Keratinocyte (primary cell): ENCODE measurements at regions not wholly inside any gene's neighbourhood (a gene's known extent, or its start where the extent isn't known, plus 50 kb on each side); places are given as distances from the start of the nearest gene placed in this dataset.

Experiments
- DNase-seq: peaks from one replicate; pipeline ENCODE4 v3.0.0-alpha.2; 2011; ENCODE audit warnings: low read depth, missing footprints, low spot score
- FAIRE-seq: peaks from 2 replicates; lab custom pipeline; 2011; peaks lifted over from hg19 to GRCh38; lab: Jason Lieb, UNC
- H2AFZ ChIP-seq: 2 replicates; pipeline ENCODE4 v1.6.0; 2012; ENCODE audit warnings: low read length, control low read depth, inconsistent platforms; ENCODE audit not compliant: control insufficient read depth
- H3K27ac ChIP-seq: 2 replicates; pipeline ENCODE4 v1.5.1; 2011; ENCODE audit warnings: low read length; ENCODE audit not compliant: control insufficient read depth, insufficient read depth
- H3K27me3 ChIP-seq: 3 replicates; pipeline ENCODE4 v1.6.0; 2011; ENCODE audit warnings: low read length; ENCODE audit not compliant: control insufficient read depth, insufficient read depth; ENCODE audit errors: extremely low read depth
- H3K36me3 ChIP-seq, 2 experiments: 2 replicates in 1 of 2; 3 replicates in 1 of 2; pipeline ENCODE4 v1.5.1; 2011; ENCODE audit warnings: low read length in 2 of 2, mild to moderate bottlenecking in 1 of 2; ENCODE audit not compliant: control insufficient read depth in 2 of 2, insufficient read depth in 2 of 2; ENCODE audit errors: extremely low read depth in 1 of 2
- H3K4me1 ChIP-seq: 3 replicates; pipeline ENCODE4 v1.5.1; 2011; ENCODE audit warnings: low read length; ENCODE audit not compliant: control insufficient read depth, insufficient read depth; ENCODE audit errors: extremely low read depth
- H3K4me2 ChIP-seq: 3 replicates; pipeline ENCODE4 v1.6.0; 2011; ENCODE audit warnings: low read depth, low read length; ENCODE audit not compliant: control insufficient read depth, insufficient read depth; ENCODE audit errors: extremely low read depth
- H3K4me3 ChIP-seq, 3 experiments: fragments of 200-600 bp in 1 of 3; sonication (generic) in 1 of 3; 2 replicates in 2 of 3; 3 replicates in 1 of 3; pipeline ENCODE4 v1.5.1; 2011 to 2016; ENCODE audit warnings: low read length in 3 of 3, mild to moderate bottlenecking in 3 of 3, control low read depth in 2 of 3, inconsistent platforms in 1 of 3, low read depth in 1 of 3, mixed read lengths in 1 of 3, mixed run types in 1 of 3, moderate library complexity in 1 of 3; ENCODE audit not compliant: control insufficient read depth in 2 of 3, insufficient read depth in 2 of 3; ENCODE audit errors: extremely low read depth in 1 of 3
- H3K79me2 ChIP-seq: 2 replicates; pipeline ENCODE4 v1.6.0; 2012; ENCODE audit warnings: low read length; ENCODE audit not compliant: control insufficient read depth, insufficient read depth
- H3K9ac ChIP-seq: 3 replicates; pipeline ENCODE4 v1.6.0; 2011; ENCODE audit warnings: low read length; ENCODE audit not compliant: control insufficient read depth, insufficient read depth; ENCODE audit errors: extremely low read depth
- H3K9me1 ChIP-seq: 3 replicates; pipeline ENCODE4 v1.6.0; 2011; ENCODE audit warnings: low read length; ENCODE audit not compliant: control insufficient read depth, insufficient read depth; ENCODE audit errors: extremely low read depth
- H3K9me3 ChIP-seq: 2 replicates; pipeline ENCODE4 v1.5.1; 2012; ENCODE audit warnings: low read depth, low read length; ENCODE audit not compliant: control insufficient read depth
- H4K20me1 ChIP-seq: 3 replicates; pipeline ENCODE4 v1.6.0; 2011; ENCODE audit warnings: low read length; ENCODE audit not compliant: control insufficient read depth, insufficient read depth; ENCODE audit errors: extremely low read depth
- CTCF ChIP-seq, 3 experiments: IDR thresholded peaks in 1 of 3; conservative IDR thresholded peaks in 1 of 3; optimal IDR thresholded peaks in 1 of 3; 2 replicates in 2 of 3; 3 replicates in 1 of 3; pipeline versions ENCODE3 to v1.5.1; 2011; ENCODE audit warnings: low read length in 3 of 3, mild to moderate bottlenecking in 3 of 3, moderate library complexity in 2 of 3, control low read depth in 1 of 3, inconsistent platforms in 1 of 3; ENCODE audit not compliant: insufficient read depth in 2 of 3; ENCODE audit errors: extremely low read depth in 1 of 3
- EZH2 ChIP-seq: IDR thresholded peaks from one replicate; pipeline ENCODE4 v1.6.1; 2012; ENCODE audit warnings: inconsistent platforms, mild to moderate bottlenecking, low read length, moderate library complexity
- dilution Hi-C: fragments of 300-500 bp; cut with MboI; formaldehyde crosslinking; loops from one replicate; pipeline ENCODE4 v1.7.0; 2020; ENCODE audit warnings: low sequenced_read_pairs; ENCODE audit not compliant: extremely low pct_ligation_motif_present

GRCh38 chr7:101764221-101764620 is 53.2 kb upstream of the CUX1 start:
- dilution Hi-C loops, result no loop called here

GRCh38 chr7:101767544-101767943 is 49.9 kb upstream of the CUX1 start:
- H3K4me2 ChIP-seq, result peak overlapping the region; percentile 41
- H3K9ac ChIP-seq, result no peak overlapping the region
- H3K9me3 ChIP-seq, result no peaks in the 10 kb centered on the region
- H3K27ac ChIP-seq, result no peak overlapping the region
- dilution Hi-C loops, result no loop called here
- H3K4me3 ChIP-seq, result no peak overlapping the region
- TF ChIP-seq CTCF (optimal IDR thresholded peaks at IDR 0.05 in 1 of 3, IDR thresholded peaks at IDR 0.05 in 1 of 3, conservative IDR thresholded peaks at IDR 0.05 in 1 of 3; ENCODE audit: extremely low read depth in 1 of 3, insufficient read depth in 2 of 3, low read length in 3 of 3), result no peak
- TF ChIP-seq EZH2, result no peak
- no peaks in the 10 kb centered on the region for H3K79me2 ChIP-seq
- H3K27me3 ChIP-seq, result no peaks in the 10 kb centered on the region
- peak overlapping the region; percentile 71 for H2AFZ ChIP-seq
- H3K36me3 ChIP-seq, result no peaks in the 10 kb centered on the region
- H3K9me1 ChIP-seq, result no peaks in the 10 kb centered on the region
- FAIRE-seq (peak; percentile 75), DNase-seq (no peak)
- peaks cover 8% of the 10 kb centered on the region for H3K4me1 ChIP-seq
- H4K20me1 ChIP-seq, result no peaks in the 10 kb centered on the region

More at GRCh38 chr7:101764221-101764620, 53.2 kb upstream of the CUX1 start:
- H3K27ac ChIP-seq, result no peak overlapping the region
- FAIRE-seq (no peak), DNase-seq (no peak)
- no peaks in the 10 kb centered on the region for H3K36me3 ChIP-seq
- H3K4me1 ChIP-seq, result peaks cover 8% of the 10 kb centered on the region
- H3K9me3 ChIP-seq, result no peaks in the 10 kb centered on the region
- no peak overlapping the region for H3K4me2 ChIP-seq
- H3K9me1 ChIP-seq, result no peaks in the 10 kb centered on the region
- TF ChIP-seq CTCF (optimal IDR thresholded peaks at IDR 0.05 in 1 of 3, IDR thresholded peaks at IDR 0.05 in 1 of 3, conservative IDR thresholded peaks at IDR 0.05 in 1 of 3; ENCODE audit: extremely low read depth in 1 of 3, insufficient read depth in 2 of 3, low read length in 3 of 3), result no peak
- no peak for TF ChIP-seq EZH2
- no peak overlapping the region for H2AFZ ChIP-seq
- no peak overlapping the region for H3K4me3 ChIP-seq
- no peaks in the 10 kb centered on the region for H3K27me3 ChIP-seq
- no peaks in the 10 kb centered on the region for H3K79me2 ChIP-seq
- no peak overlapping the region for H3K9ac ChIP-seq
- no peaks in the 10 kb centered on the region for H4K20me1 ChIP-seq
